Activated naive CD8-positive, alpha-beta T cell treated with anti-CD3 and anti-CD28 coated beads, Interleukin-2, amount 50 U/mL, for 24 hours (primary cell): ENCODE measurements at regions not wholly inside any gene's neighbourhood (a gene's known extent, or its start where the extent isn't known, plus 50 kb on each side); places are given as distances from the start of the nearest gene placed in this dataset.

ENCODE experiments used
- ATAC-seq: fragments of 150-1000 bp; cut with Tn5 transposase; one replicate; pipeline ENCODE4 v1.10.0; 2021
- DNase-seq: peaks from one replicate; pipeline ENCODE4 v3.0.0; 2021
- H3K27ac Mint-ChIP-seq: one replicate; pipeline ENCODE4 v1.8.0; 2021; ENCODE audit warnings: mild to moderate bottlenecking, mixed read lengths
- H3K27me3 Mint-ChIP-seq: one replicate; pipeline ENCODE4 v1.8.0; 2021; ENCODE audit warnings: mixed read lengths
- H3K36me3 Mint-ChIP-seq: one replicate; pipeline ENCODE4 v1.8.0; 2021; ENCODE audit warnings: low read depth, mixed read lengths
- H3K4me1 Mint-ChIP-seq: one replicate; pipeline ENCODE4 v1.8.0; 2021; ENCODE audit warnings: mixed read lengths
- H3K4me3 Mint-ChIP-seq: one replicate; pipeline ENCODE4 v1.8.0; 2021; ENCODE audit warnings: mild to moderate bottlenecking, moderate library complexity, mixed read lengths
- H3K9me3 Mint-ChIP-seq: one replicate; pipeline ENCODE4 v1.8.0; 2021; ENCODE audit warnings: mixed read lengths

- Mint-ChIP-seq H3K4me3 (peak overlapping the region; percentile 52), H3K27ac (no peak overlapping the region), H3K4me1 (peaks cover 19% of the 10 kb centered on the region), H3K36me3 (no peaks in the 10 kb centered on the region), H3K9me3 (no peaks in the 10 kb centered on the region), H3K27me3 (no peaks in the 10 kb centered on the region)
- ATAC-seq (peak; percentile 36), DNase-seq (no peak)
Observed at GRCh38 chr5:67350618-67351201, 154.1 kb upstream of the CD180 start.

- Mint-ChIP-seq H3K4me1 (peaks cover 19% of the 10 kb centered on the region), H3K4me3 (peak overlapping the region; percentile 52), H3K27me3 (no peaks in the 10 kb centered on the region), H3K9me3 (no peaks in the 10 kb centered on the region), H3K36me3 (no peaks in the 10 kb centered on the region), H3K27ac (no peak overlapping the region)
- DNase-seq = no peak
- ATAC-seq = peak; percentile 10
Observed at GRCh38 chr5:67350185-67350584, 153.6 kb upstream of the CD180 start.

DNA sequence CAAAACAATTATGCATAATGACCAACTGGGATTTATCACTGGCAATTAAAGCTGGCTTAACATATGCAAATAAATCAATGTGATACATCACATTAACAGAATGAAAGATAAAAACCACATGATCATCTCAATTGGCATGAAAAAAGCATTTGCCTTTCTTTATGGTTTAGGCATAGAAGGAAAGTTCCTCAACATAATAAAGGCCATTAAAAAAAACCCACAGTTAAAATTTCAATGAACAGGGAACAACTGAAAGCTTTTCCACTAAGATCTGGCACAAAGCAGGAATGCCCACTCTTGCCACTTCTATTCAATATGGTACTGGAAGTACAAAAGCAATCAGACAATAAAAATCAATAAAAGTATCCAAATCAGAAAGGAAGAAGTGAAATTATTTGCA lies 151.2 kb upstream of the CD180 start:
- Mint-ChIP-seq H3K4me3 (no peak overlapping the region), H3K36me3 (no peaks in the 10 kb centered on the region), H3K9me3 (peaks cover 8% of the 10 kb centered on the region), H3K27ac (no peak overlapping the region), H3K4me1 (peaks cover 19% of the 10 kb centered on the region), H3K27me3 (no peaks in the 10 kb centered on the region)
- ATAC-seq = no peak
- no peak for DNase-seq

- peaks cover 8% of the 10 kb centered on the region for H3K9me3 Mint-ChIP-seq
- H3K4me1 Mint-ChIP-seq = peaks cover 18% of the 10 kb centered on the region
- ATAC-seq = no peak
- DNase-seq = no peak
- no peak overlapping the region for H3K4me3 Mint-ChIP-seq
- H3K27ac Mint-ChIP-seq = no peak overlapping the region
- H3K36me3 Mint-ChIP-seq = no peaks in the 10 kb centered on the region
- no peaks in the 10 kb centered on the region for H3K27me3 Mint-ChIP-seq
Observed at GRCh38 chr5:67346611-67347010, 150.0 kb upstream of the CD180 start.

- no peak overlapping the region for H3K4me3 Mint-ChIP-seq
- peaks cover 8% of the 10 kb centered on the region for H3K9me3 Mint-ChIP-seq
- H3K27ac Mint-ChIP-seq = no peak overlapping the region
- DNase-seq (no peak), ATAC-seq (no peak)
- peaks cover under 1% of the 10 kb centered on the region for H3K4me1 Mint-ChIP-seq
- peaks cover 3% of the 10 kb centered on the region for H3K27me3 Mint-ChIP-seq
- H3K36me3 Mint-ChIP-seq = no peaks in the 10 kb centered on the region
Observed at GRCh38 chr5:67344870-67345269, 148.3 kb upstream of the CD180 start.

DNA sequence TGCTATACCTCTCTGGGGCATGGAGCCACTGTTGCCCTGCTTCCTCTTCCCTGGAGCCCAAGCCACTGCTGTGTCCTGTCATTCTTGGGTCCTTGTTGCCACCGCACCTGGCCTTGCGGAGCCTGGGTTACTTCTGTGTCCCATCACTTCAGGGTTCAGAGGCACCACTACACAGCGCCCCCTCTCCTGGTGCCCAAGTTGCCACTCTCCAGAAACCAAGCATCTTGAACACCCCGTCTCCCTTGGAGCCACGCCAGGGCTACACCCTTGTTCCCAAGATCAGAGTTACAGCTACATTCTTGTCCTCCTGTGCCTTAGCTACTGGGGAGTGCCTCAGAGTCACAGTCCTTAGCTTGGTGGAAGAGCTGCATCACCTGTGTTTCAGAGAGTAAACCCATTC lies 147.2 kb upstream of the CD180 start:
- Mint-ChIP-seq H3K36me3 (no peaks in the 10 kb centered on the region), H3K27ac (no peak overlapping the region), H3K4me1 (no peaks in the 10 kb centered on the region), H3K27me3 (peaks cover 4% of the 10 kb centered on the region), H3K9me3 (peaks cover 8% of the 10 kb centered on the region), H3K4me3 (no peak overlapping the region)
- no peak for DNase-seq
- no peak for ATAC-seq

DNA sequence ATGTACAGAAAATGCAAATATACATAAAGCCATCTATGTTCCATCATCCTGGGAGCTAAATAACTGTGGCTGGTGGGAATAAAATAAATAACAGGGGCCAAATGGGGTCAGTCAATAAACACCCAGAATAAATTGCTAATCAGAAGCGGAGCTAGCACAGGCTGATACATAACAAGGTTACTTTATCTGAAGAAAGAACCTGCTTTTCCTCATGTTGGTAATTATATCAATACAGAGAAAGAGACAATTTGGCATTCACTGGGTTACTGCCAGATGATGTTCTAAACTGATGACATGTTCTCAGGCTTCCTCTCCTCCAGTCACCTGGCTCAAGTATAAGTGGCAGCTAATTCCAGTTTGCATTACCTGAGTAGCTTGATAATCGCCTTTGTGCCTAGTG lies 144.9 kb upstream of the CD180 start:
- no peaks in the 10 kb centered on the region for H3K4me1 Mint-ChIP-seq
- H3K27ac Mint-ChIP-seq = no peak overlapping the region
- DNase-seq (no peak), ATAC-seq (no peak)
- H3K9me3 Mint-ChIP-seq = peaks cover 8% of the 10 kb centered on the region
- H3K27me3 Mint-ChIP-seq = peaks cover 4% of the 10 kb centered on the region
- no peak overlapping the region for H3K4me3 Mint-ChIP-seq
- H3K36me3 Mint-ChIP-seq = no peaks in the 10 kb centered on the region

- H3K4me3 Mint-ChIP-seq = no peak overlapping the region
- ATAC-seq (no peak), DNase-seq (no peak)
- peaks cover 4% of the 10 kb centered on the region for H3K27me3 Mint-ChIP-seq
- no peaks in the 10 kb centered on the region for H3K4me1 Mint-ChIP-seq
- no peak overlapping the region for H3K27ac Mint-ChIP-seq
- H3K9me3 Mint-ChIP-seq = peaks cover 4% of the 10 kb centered on the region
- H3K36me3 Mint-ChIP-seq = no peaks in the 10 kb centered on the region
Observed at GRCh38 chr5:67339219-67339767, 142.7 kb upstream of the CD180 start.

DNA sequence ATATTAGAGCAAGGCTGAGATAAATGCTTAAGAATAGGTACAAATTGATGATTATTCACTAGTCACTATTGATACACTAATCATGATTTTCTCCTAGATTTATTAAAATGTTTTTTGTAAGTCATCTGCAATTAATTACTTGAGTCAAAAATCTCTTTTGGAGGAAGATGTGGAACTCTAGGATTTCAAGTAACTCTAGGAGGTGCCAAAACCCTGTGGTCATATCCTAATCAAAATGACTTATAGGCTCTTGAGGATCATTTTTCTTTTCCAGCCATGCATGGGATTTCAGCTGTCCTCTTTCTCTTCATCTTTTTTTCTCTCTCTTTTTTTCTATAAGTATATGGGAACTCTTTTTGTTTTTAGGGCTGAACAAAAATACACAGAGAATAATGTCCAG lies 141.8 kb upstream of the CD180 start:
- no peaks in the 10 kb centered on the region for H3K4me1 Mint-ChIP-seq
- H3K4me3 Mint-ChIP-seq = no peak overlapping the region
- no peak for ATAC-seq
- no peak overlapping the region for H3K27ac Mint-ChIP-seq
- DNase-seq = no peak
- H3K36me3 Mint-ChIP-seq = no peaks in the 10 kb centered on the region
- H3K27me3 Mint-ChIP-seq = peaks cover 4% of the 10 kb centered on the region
- no peaks in the 10 kb centered on the region for H3K9me3 Mint-ChIP-seq

- DNase-seq = no peak
- Mint-ChIP-seq H3K36me3 (no peaks in the 10 kb centered on the region), H3K4me3 (no peak overlapping the region), H3K4me1 (no peaks in the 10 kb centered on the region), H3K9me3 (no peaks in the 10 kb centered on the region), H3K27me3 (peaks cover 4% of the 10 kb centered on the region), H3K27ac (no peak overlapping the region)
- ATAC-seq = no peak
Observed at GRCh38 chr5:67337751-67338150, 141.2 kb upstream of the CD180 start.

DNA sequence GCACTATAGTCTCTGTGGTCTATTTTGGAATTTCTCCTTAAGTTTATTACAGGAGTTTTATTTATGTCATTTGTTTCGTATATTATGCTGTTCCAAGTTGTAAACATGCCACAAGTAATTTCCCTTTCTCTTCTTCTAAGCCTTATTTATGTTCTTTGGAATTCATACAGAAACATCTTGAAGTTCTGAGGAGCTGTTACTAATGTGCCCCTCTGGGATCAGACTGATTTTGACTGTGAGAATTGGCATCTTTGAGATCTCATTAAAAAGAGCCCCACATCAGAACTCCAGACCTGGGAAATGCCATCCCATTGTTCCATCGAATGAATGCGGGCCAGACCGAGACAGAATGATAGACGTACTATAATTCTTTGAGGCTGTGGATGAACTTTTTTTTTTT lies 138.8 kb upstream of the CD180 start:
- no peak for ATAC-seq
- DNase-seq = no peak
- peaks cover 5% of the 10 kb centered on the region for H3K9me3 Mint-ChIP-seq
- peaks cover 4% of the 10 kb centered on the region for H3K27me3 Mint-ChIP-seq
- H3K4me3 Mint-ChIP-seq = no peak overlapping the region
- no peak overlapping the region for H3K27ac Mint-ChIP-seq
- H3K36me3 Mint-ChIP-seq = no peaks in the 10 kb centered on the region
- H3K4me1 Mint-ChIP-seq = no peaks in the 10 kb centered on the region

DNA sequence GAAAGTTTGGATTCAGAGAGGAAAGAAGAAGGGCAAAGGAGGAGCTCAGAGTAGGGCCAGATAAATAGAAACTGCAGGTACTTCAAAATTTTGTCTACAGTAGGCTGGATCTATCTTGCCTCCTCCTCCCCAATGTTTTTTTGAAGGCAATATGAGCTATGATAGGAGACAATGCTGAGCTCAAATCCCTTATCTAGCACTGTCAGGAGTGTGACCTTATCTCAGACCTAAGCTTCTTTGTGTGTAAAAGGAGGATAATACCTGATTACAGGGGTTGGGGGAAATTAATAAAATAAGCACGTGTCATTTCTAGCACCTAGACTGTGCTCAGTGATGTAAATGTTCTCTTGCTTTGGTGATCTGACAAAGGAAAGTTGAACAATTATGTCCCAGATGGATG lies 137.8 kb upstream of the CD180 start:
- no peaks in the 10 kb centered on the region for H3K36me3 Mint-ChIP-seq
- no peak overlapping the region for H3K27ac Mint-ChIP-seq
- peaks cover under 1% of the 10 kb centered on the region for H3K27me3 Mint-ChIP-seq
- DNase-seq (no peak), ATAC-seq (no peak)
- peaks cover 5% of the 10 kb centered on the region for H3K9me3 Mint-ChIP-seq
- no peak overlapping the region for H3K4me3 Mint-ChIP-seq
- H3K4me1 Mint-ChIP-seq = no peaks in the 10 kb centered on the region

DNA sequence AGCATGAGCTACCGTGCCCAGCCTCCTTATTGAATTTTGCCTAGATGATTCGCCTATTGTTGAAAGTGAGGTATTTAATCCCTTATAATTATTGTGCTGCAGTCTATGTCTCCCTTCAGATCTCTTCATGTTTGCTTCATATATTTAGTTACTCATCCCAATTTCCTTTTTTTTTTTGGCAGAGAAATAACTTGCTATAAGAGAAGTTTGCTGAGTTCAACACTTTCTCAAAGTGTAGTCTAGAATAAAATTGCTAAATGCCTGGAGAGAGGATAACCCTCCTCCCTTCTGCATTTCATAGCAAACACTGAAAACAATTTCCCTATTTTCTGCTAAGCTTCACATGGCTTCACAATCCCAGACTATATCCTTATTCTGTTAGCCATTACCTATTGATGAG lies 136.6 kb upstream of the CD180 start:
- ATAC-seq = no peak

DNA sequence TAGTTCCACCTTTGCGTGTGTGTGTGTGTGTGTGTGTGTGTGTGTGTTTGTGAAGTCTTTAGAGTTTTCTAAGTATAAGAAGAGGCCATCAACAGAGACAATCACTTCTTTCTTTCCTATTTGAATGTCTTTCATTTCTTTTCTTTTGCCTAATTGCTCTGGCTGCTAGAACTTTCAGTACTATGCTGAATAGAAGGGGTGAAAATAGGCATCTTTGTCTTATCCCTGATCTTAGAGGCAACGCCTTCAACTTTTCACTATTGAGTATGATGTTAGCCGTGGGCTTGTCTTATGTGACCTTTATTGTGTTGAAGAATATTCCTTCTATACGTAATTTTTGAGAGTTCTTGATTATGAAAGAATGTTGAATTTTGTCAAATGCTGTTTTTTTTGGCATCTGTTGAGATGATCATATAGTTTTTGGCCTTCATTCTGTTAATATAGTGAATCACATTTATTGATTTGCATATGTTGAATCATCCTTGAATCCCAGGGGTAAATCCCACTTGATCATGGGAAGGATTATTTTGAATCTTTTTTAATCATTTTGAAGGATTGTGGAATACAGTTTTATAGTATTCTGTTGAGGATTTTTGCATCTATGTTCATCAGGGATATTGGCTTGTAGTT lies 134.8 kb upstream of the CD180 start:
- no peaks in the 10 kb centered on the region for H3K4me1 Mint-ChIP-seq
- ATAC-seq (no peak), DNase-seq (no peak)
- peaks cover 5% of the 10 kb centered on the region for H3K9me3 Mint-ChIP-seq
- no peaks in the 10 kb centered on the region for H3K27me3 Mint-ChIP-seq
- no peaks in the 10 kb centered on the region for H3K36me3 Mint-ChIP-seq
- no peak overlapping the region for H3K4me3 Mint-ChIP-seq
- H3K27ac Mint-ChIP-seq = no peak overlapping the region

More for the DNA sequence above, 136.6 kb upstream of the CD180 start:
- H3K27ac Mint-ChIP-seq = no peak overlapping the region
- H3K27me3 Mint-ChIP-seq = no peaks in the 10 kb centered on the region
- peaks cover 5% of the 10 kb centered on the region for H3K9me3 Mint-ChIP-seq
- H3K36me3 Mint-ChIP-seq = no peaks in the 10 kb centered on the region
- no peaks in the 10 kb centered on the region for H3K4me1 Mint-ChIP-seq
- DNase-seq = no peak
- H3K4me3 Mint-ChIP-seq = no peak overlapping the region

- Mint-ChIP-seq H3K4me1 (peaks cover 4% of the 10 kb centered on the region), H3K9me3 (no peaks in the 10 kb centered on the region), H3K27ac (no peak overlapping the region), H3K36me3 (no peaks in the 10 kb centered on the region), H3K27me3 (no peaks in the 10 kb centered on the region), H3K4me3 (no peak overlapping the region)
- ATAC-seq (no peak), DNase-seq (no peak)
Observed at GRCh38 chr5:67319935-67320725, 123.5 kb upstream of the CD180 start.
